Heart left ventricle (tissue), 16 donors: ENCODE measurements at regions not wholly inside any gene's neighbourhood (a gene's known extent, or its start where the extent isn't known, plus 50 kb on each side); places are given as distances from the start of the nearest gene placed in this dataset.

Experiments
- ATAC-seq, 4 donors: fragments of 200-7000 bp; cut with Tn5 transposase; one replicate each; pipeline ENCODE4 v1.9.1; 2020 to 2022; ENCODE audit warnings: moderate library complexity in 4 of 4, mild to moderate bottlenecking in 3 of 4, moderate number of reproducible peaks in 1 of 4
- DNase-seq, 5 donors: peaks; one replicate each; pipeline ENCODE4 v3.0.0-alpha.2; 2020
- H3K27ac ChIP-seq, 12 donors: fragments of 200-600 bp; sonication (generic) in 4 of 12; one replicate each; pipeline versions ENCODE4 v1.5.0 to v1.8.0; 2016 to 2022; ENCODE audit warnings: mild to moderate bottlenecking in 2 of 12
- H3K27me3 ChIP-seq, 9 donors: fragments of 200-600 bp; sonication (generic) in 2 of 9; one replicate each; pipeline versions ENCODE4 v1.5.1 to v1.8.0; 2016 to 2022; ENCODE audit warnings: mild to moderate bottlenecking in 3 of 9
- H3K36me3 ChIP-seq, 9 donors: fragments of 200-600 bp; sonication (generic) in 2 of 9; one replicate each; pipeline versions ENCODE4 v1.5.0 to v1.8.0; 2018 to 2022; ENCODE audit warnings: mild to moderate bottlenecking in 2 of 9
- H3K4me1 ChIP-seq, 12 donors: fragments of 200-600 bp; sonication (generic) in 4 of 12; one replicate each; pipeline versions ENCODE4 v1.5.0 to v1.8.0; 2016 to 2022; ENCODE audit warnings: mild to moderate bottlenecking in 3 of 12
- H3K4me3 ChIP-seq, 12 donors: fragments of 200-600 bp; sonication (generic) in 4 of 12; one replicate each; pipeline versions ENCODE4 v1.5.0 to v1.8.0; 2017 to 2022; ENCODE audit warnings: mild to moderate bottlenecking in 9 of 12, moderate library complexity in 4 of 12
- H3K9me3 ChIP-seq, 12 donors: fragments of 200-600 bp; sonication (generic) in 4 of 12; one replicate each; pipeline versions ENCODE4 v1.5.0 to v1.8.0; 2016 to 2022; ENCODE audit warnings: mild to moderate bottlenecking in 1 of 12
- POLR2A ChIP-seq, 2 donors: fragments of 450-650 bp; IDR thresholded peaks; one replicate each; pipeline ENCODE4 v1.6.1; 2017; ENCODE audit warnings: antibody characterized with exemption in 2 of 2, mild to moderate bottlenecking in 2 of 2, moderate library complexity in 2 of 2
- whole genome bisulfite sequencing, 4 donors: extraction: QIAGEN DNeasy Blood & Tissue Kit in 2 of 4; methylation state at CpG; one replicate each; pipeline versions ENCODE4 v1.1.5 to v1.1.7; 2013 to 2018; 5-methylcytosine and 5-hydroxymethylcytosine counted together
- intact Hi-C, 10 donors: fragments of 100-400 bp; cut with DNase I; formaldehyde crosslinking; loops; one replicate each; pipeline versions ENCODE4 v1.11.1 to v1.14.2; 2022
- TF ChIP-seq, protein P1 (sequence below), 12 donors: fragments of 200-600 bp; sonication (generic) in 4 of 12; IDR thresholded peaks; one replicate each; pipeline versions ENCODE4 v1.5.0 to v1.8.0; 2018 to 2022; ENCODE audit warnings: antibody characterized with exemption in 12 of 12, mild to moderate bottlenecking in 5 of 12
- donor health status: ischemic (EF 13 %, LVEDD 7.1; RV severe dilation, severe dysfunction).
- donor health status: healthy with polysubstance abuse.
- donor health status: DM: no; HTN: yes; CAD: no.
- donor health status: DM: no; HTN: no; CAD: no.
- donor health status: ischemic (EF 25% LVEDD 6.9; RV normal size, moderate dysfunction).
- donor health status: ischemic (EF 25% LVEDD 5.7; RV mildly dilated, moderate dysfunction).
- donor health status: healthy.
- donor health status: DM: yes; HTN: yes; CAD: no.
- donor health status: ischemic (EF 35%, LVEDD 5.7; RV mildly dilated, moderate dysfunction).
- donor health status: nonischemic (EF 11% LVEDD 7.7; RV severe dilation, severe dysfunction).
- donor health status: DM: yes; HTN: yes; CAD: no.
- donor health status: PGD.
- donor health status: ischemic (EF 29% LVEDD 5.4; RV normal size, mild dysfunction).
- donor health status: nonischemic (EF 23%, LVEDD 6.1; RV moderate dilation, normal function).

- 83 to 91% (median 87%) methylated on average over 1 of the region's 1 CpG for WGBS, 4 donors
- no peaks in the 10 kb centered on the region for H3K4me1 ChIP-seq
- no peak overlapping the region for H3K4me3 ChIP-seq
- intact Hi-C loops, result no loop called here
- no peaks in the 10 kb centered on the region for H3K9me3 ChIP-seq
- H3K27ac ChIP-seq, result no peak overlapping the region
- H3K36me3 ChIP-seq, result no peaks in the 10 kb centered on the region
- DNase-seq (no peak), ATAC-seq (no peak)
- H3K27me3 ChIP-seq, result no peaks in the 10 kb centered on the region
- TF ChIP-seq POLR2A (IDR thresholded peaks at IDR 0.05), result no peak
- TF ChIP-seq, protein P1, sequence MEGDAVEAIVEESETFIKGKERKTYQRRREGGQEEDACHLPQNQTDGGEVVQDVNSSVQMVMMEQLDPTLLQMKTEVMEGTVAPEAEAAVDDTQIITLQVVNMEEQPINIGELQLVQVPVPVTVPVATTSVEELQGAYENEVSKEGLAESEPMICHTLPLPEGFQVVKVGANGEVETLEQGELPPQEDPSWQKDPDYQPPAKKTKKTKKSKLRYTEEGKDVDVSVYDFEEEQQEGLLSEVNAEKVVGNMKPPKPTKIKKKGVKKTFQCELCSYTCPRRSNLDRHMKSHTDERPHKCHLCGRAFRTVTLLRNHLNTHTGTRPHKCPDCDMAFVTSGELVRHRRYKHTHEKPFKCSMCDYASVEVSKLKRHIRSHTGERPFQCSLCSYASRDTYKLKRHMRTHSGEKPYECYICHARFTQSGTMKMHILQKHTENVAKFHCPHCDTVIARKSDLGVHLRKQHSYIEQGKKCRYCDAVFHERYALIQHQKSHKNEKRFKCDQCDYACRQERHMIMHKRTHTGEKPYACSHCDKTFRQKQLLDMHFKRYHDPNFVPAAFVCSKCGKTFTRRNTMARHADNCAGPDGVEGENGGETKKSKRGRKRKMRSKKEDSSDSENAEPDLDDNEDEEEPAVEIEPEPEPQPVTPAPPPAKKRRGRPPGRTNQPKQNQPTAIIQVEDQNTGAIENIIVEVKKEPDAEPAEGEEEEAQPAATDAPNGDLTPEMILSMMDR (IDR thresholded peaks at IDR 0.05), result no peak
Observed at GRCh38 chr2:145555360-145555759, 1035.4 kb upstream of the ZEB2 start.

DNA sequence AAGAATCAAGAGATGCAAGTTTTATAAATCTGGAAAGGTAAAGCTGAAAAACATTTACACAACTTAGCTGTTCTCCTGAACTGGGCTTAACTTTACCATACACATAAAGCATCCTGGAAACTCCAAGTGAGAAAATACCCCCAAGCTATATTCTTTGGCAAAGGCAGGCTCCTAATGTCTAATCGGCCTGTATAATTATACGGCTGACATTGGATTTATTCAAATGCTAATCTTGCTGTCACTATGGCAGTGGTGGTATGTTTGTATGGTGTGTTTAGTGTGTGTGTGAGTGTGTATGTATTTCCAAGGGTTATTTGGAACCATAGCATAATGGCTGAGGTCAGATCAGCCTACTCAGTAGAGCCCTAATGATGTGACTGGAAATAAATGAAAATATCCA lies 1031.8 kb upstream of the ZEB2 start:
- no peaks in the 10 kb centered on the region for H3K27me3 ChIP-seq
- no peaks in the 10 kb centered on the region for H3K36me3 ChIP-seq
- H3K9me3 ChIP-seq, result peaks cover 0 to 1% (median 0%) of the 10 kb centered on the region in 12 donors
- H3K27ac ChIP-seq, result no peak overlapping the region
- intact Hi-C loops, result no loop called here
- DNase-seq, result no peak
- 89 to 90% (median 89%) methylated on average over 2 of the region's 2 CpGs for WGBS, 4 donors
- no peak for ATAC-seq
- H3K4me3 ChIP-seq, result no peak overlapping the region
- TF ChIP-seq, protein P1 (IDR thresholded peaks at IDR 0.05), result no peak
- TF ChIP-seq POLR2A (IDR thresholded peaks at IDR 0.05), result no peak
- H3K4me1 ChIP-seq, result no peaks in the 10 kb centered on the region

DNA sequence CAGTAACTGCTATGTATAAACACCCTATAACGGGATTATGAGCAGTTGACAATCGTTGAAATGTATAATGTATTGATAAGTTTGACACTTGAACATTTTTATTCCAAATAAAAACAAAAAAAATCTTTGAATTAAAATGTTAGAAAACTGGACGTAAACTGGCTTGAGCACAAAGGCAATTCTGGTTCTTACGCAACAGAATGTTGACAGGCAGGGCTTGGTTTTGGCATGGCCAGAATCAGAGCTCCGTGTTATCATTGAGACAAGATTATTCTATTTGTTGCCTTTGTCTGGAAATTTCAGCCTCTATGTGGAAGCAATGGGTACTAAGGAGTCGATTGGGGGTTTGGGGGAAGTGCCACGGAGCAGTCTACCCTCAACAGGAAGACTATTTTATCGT lies 1028.6 kb upstream of the ZEB2 start:
- DNase-seq, result no peak
- TF ChIP-seq, protein P1 (IDR thresholded peaks at IDR 0.05), result no peak
- no peak for TF ChIP-seq POLR2A (IDR thresholded peaks at IDR 0.05)
- H3K27me3 ChIP-seq, result no peaks in the 10 kb centered on the region
- no peak overlapping the region for H3K27ac ChIP-seq
- no peak overlapping the region for H3K4me3 ChIP-seq
- no peaks in the 10 kb centered on the region for H3K4me1 ChIP-seq
- WGBS, 4 donors, result 77 to 85% (median 82%) methylated on average over 8 of the region's 8 CpGs
- ATAC-seq, result no peak
- peaks cover 0 to 13% (median 0%) of the 10 kb centered on the region in 12 donors for H3K9me3 ChIP-seq
- intact Hi-C loops, result no loop called here
- H3K36me3 ChIP-seq, result no peaks in the 10 kb centered on the region

DNA sequence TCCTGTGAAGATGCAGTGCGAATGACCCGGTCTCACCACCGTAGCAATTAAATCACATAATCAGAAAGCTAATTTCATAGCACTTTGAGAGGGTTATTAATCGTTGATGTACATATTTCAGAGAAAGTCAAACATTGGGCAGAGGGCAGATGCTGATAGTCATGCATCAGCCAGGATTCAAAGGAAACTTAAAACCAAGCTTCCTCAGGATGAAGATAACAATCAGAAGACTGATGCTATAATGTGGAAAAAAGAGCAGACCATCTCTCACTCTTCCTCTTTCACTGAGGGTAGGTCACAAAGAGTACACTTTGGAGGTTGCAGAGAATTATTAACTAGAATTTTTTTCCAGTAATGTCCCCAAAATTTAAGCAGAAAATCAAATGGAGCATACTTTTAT lies 1027.7 kb upstream of the ZEB2 start:
- intact Hi-C loops, result no loop called here
- WGBS, 4 donors, result 76 to 81% (median 77%) methylated on average over 4 of the region's 4 CpGs

More for the DNA sequence above, 1027.7 kb upstream of the ZEB2 start:
- H3K9me3 ChIP-seq, result peaks cover 0 to 16% (median 0%) of the 10 kb centered on the region in 12 donors
- ATAC-seq (no peak), DNase-seq (no peak)
- H3K27ac ChIP-seq, result no peak overlapping the region
- H3K27me3 ChIP-seq, result no peaks in the 10 kb centered on the region
- TF ChIP-seq, protein P1 (IDR thresholded peaks at IDR 0.05), result no peak
- H3K36me3 ChIP-seq, result no peaks in the 10 kb centered on the region
- H3K4me1 ChIP-seq, result no peaks in the 10 kb centered on the region
- H3K4me3 ChIP-seq, result no peak overlapping the region
